HuH-7 (cell line): ENCODE measurements at regions not wholly inside any gene's neighbourhood (a gene's known extent, or its start where the extent isn't known, plus 50 kb on each side); places are given as distances from the start of the nearest gene placed in this dataset.
A peak's percentile ranks its signal among the peaks of the same experiment; 100 is the strongest.

Experiments
- DNase-seq: peaks from one replicate; pipeline ENCODE4 v3.0.0; 2011; ENCODE audit warnings: low spot score

DNA sequence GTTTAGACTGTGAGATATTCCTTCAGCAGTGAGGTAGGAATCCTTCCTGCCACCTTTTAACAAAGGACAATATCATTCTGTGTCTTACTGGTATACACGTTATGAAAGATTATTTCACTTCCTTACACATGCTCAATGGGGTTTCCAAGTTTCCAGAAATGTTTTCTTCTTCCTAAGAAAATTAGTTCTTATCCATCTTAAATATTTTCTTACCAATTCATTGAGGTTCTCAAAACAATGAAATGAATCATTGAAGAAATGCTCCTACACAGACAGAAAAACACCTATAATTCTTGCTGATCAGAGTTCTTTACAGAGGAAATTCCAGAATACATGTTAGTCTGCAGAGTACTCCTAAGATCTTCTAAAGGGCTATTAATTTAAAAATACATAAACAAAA is 51.4 kb upstream of the SEC61G start:
- no peak for DNase-seq

DNA sequence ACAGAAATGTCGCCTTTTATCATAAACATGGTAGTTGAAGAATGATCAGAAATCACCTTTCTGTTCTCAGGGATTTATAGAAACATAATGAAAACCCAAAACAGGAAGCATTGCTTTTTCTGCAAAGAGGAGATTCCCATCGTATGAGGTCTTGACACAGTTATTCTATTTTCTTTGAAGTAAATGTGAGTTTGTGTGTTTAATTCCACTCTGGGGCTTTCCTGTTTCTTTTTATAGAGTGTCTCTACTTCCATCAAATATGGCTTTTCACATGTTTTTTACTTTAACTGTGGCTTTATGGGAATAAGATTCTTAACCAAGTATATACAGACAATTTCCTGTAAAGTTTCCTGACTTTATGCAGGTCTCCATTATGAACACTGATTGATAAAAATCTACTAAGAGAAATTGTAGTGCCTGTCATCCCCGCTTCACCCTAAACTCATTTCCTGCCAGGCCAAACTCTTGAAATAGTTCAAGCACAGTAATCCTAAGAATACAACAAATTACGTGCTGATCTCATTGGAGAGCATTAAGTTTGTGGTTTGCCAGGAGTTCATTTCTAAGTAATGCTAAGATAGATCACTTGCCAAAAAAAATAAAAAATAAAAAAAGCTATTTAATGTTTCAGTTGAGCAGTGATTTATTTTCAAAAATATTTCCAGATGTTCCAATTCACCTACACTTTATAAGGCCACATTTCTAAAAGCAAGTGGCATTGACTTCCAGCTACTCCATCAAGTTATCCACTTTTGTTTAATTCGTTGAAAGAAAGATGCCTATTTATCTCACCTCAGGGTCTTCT is 52.2 kb upstream of the SEC61G start:
- no peak for DNase-seq

DNA sequence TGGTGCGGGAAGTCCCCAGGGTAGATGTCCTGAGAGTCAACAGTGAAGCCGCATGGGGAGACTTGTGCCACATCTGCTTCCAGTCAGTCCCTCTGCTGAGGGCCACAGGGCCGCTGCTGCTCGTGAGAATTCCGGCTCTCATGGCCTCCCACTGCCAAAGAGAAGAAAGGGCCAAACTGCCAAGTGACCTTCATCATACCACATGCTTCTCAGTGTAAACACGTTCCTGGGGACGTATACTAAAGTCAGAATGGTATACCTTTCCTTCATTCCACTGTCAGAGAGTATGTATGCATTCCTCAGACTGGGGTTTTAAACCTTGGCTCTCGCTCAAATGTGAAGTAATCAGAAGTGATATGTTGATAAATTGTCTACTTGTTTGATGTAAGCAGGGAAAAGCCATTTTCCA is 52.8 kb upstream of the SEC61G start:
- DNase-seq: no peak

DNA sequence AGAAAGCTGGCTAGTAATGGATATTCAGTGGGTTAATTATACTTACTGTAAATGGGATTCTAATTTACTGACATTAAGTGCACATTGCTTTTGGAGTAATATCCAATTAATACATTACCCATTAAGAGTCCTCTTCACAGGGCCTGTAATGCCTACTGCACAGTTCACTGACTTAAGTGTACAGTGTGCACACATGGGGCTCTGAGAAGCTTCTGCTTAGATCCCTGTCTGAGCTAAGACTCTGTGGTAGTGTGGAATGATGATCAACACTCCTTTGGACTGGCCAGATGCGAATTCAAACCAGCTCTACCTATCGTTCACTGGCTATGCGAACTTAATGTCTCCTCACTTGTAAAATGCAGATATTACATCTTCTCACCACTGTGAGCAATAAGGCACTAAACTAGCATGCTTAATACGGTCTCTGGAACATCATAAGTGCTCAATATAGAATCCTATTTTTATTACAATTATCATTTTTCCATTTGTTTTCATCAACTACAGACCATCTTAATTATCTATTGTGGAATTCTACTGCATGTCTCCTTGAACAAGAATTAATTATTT is 53.8 kb upstream of the SEC61G start:
- DNase-seq: no peak

DNA sequence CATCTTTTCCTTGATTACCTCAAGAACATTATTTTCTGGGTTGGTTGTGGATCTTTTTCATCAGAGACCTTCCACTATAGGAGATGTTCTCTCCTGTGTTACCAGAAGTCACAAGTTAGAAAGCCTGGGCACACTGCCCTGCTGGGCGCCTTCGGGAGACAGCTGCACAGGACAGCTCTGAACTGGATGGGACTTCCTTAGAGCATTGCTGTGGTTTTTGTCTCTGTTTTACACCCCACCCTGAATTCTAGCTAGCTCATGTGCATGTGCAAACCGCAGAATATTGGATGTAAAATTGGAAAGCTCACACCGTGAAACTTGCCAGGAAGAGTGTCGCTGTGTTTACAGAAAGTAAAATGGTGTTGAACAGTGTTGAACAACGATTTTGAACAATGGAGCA is 54.4 kb upstream of the SEC61G start:
- DNase-seq: no peak

DNA sequence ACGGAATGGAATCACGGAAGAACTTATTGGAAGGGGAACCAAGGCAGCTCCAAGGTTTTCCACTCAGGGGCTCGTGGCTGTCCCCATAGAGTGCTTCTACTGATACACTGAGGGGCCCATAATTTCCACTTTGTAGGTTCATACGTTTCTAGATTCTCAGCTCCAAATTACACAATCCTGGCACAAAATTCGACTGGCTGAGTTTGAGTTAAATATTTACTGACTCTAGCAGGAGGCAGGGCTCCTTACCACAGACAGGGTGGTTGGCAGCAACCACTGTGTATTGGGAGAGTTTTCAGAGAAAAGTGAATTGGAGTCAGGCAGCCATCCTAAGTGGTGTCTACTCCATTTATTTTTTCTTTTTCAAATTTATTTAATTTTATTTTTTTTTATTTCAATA is 55.4 kb upstream of the SEC61G start:
- DNase-seq: no peak

DNA sequence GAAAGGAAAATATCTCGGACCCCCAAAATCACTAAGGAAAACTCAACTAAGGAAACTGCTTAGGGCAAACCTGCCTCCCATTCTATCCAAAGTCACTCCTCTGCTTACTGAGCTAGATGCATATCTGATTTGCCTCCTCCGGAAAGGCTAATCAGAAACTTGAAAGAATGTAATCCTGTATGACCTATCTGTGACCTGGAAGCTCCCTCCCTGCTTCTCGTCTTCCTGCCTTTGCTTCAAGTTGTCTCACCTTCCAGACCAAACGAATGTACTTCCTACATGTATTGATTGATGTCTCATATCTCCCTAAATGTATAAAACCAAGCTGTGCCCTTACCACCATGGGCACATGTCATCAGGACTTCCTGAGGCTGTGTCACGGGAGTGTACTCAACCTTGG is 58.1 kb upstream of the SEC61G start:
- DNase-seq: no peak

DNA sequence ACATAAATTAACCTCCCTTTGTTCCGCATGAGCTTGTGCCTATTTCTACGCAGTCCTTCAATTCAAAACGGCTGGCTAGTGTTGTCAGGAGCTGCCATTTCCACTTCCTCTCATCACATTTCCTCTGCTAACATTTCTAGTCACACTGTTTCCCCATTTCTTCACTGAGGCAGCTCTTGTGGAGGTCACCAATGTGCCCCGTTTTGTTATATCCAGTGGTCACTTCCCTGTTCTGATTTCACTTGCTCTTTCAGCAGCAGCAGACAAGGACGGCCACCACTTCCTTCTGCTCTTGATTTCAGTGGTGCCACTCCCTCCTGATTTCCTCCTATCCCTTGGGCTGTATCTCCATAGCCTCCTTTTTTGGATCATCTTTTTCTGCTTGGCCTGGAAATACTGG is 64.8 kb upstream of the SEC61G start:
- DNase-seq: no peak

DNA sequence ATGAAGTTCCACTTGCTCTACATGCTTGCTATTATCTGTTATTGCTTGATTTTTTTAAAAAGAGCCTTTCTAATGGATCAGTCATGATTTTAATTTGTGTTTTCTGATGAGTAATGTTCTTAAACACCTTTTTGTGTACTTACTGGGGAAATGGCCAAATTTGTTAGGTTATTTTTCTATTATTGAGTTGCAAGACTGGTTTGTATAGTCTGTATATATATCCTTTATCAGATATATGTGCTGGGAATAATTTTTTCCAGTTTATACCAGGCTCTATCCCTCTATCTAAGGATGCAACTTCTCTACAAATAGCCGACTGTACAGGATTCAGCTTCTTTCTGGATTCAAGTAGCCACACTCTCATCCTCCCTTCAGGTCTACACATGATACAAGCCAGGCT is 65.6 kb upstream of the SEC61G start:
- no peak for DNase-seq

DNA sequence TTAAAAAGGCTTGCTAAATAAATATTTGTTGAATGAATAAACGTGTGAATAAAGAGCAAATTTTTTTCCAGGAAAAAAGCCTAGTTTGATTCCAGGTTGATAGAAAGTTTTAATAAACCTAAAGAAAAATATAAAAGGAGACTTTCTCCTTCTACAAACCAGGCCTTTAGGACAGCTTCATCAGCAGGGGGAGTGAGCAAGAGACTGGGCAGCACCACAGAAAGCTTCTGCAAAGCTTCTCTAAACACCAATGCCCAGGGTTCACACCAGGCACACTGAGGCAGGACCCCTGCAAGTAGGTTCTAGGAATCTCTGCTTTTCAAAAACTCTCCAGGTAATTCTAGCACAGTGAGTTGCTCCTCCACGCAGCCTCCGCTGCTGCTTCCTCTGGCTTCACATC is 66.4 kb upstream of the SEC61G start:
- no peak for DNase-seq

DNA sequence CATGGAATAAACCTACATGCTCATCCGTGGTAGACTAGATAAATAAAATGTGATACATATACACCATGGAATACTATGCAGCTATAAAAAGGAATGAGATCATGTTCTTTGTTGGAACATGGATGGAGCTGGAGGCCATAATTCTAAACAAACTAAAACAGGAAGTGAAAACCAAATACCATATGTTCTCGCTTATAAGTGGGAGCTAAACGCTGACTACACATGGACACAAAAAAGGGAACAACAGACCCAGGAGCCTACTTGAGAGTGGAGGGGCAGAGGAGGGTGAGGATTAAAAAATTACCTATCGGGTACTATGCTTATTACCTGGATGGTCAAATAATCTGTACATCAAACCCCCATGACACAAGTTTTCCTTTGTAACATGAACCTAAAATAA is 68.7 kb upstream of the SEC61G start:
- DNase-seq: no peak

DNA sequence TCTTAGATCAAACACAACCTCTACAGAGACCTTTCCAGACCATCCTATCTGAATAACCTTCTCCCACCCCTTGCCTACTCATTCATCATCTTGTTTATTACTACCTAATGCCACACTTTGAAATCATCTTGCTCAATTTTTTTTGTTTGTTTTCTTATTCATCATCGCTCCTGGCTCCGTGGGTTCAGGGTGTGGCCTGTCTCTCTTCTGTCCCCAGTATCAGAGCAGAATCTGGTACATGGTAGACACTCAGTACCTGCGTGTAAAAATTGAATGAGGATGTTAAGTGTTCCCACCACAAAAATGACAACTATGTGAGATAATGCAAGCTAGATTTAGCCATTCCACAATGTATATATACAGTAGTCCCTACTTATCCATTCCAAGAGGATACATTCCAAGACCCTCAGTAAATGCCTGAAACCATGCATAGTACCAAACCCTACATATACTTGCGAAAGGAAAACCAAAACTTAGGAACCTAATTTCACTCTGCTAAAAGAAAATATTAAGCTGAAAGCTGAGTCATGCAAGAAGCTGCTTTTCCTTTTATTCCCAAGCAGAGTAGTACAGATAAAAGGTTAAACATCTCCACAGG is 72.1 kb upstream of the SEC61G start:
- DNase-seq: no peak

DNA sequence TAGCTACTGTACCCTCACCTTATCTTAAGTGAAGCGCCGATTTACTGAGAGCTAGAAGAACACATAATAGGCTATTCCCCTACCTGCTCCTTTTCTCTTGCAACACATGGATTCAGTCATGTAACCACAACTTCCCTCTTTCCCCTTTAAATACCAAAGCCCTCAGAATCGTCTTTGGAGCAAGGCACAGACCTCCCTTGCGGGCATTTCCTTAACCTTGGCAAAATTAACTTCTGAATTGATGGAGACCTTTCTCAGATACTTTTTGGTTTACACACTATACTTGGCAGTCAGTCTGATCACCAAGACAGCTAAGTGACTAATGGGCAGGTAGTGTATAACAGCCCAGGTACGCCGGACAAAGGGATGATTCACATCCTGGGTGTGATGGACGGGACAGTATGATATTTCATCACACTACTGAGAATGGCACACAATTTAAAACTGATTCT is 72.7 kb upstream of the SEC61G start:
- no peak for DNase-seq

DNA sequence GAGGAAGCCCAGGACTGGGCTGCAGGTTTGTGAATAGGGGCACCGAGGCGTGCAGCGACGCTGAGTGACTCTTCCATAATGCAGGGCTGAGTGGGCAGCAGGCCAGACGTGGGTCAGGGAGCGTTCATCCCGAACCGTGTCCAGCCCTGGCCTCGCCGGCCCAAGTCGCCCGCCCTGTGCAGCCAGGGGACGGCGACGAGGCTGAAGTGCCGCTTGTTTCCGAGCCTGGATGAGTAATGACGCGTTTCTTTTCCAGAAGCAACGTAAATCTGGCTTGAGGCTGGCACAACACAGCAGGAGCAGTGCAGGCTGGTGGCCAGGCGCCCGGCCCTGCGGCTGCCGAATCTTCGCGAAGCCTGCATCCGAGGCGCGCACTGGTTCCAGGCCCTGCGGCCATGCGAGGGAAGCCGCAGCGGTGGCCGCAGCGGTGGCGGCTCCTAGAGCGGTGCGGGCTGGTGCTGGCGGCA is 74.0 kb upstream of the SEC61G start:
- no peak for DNase-seq

DNA sequence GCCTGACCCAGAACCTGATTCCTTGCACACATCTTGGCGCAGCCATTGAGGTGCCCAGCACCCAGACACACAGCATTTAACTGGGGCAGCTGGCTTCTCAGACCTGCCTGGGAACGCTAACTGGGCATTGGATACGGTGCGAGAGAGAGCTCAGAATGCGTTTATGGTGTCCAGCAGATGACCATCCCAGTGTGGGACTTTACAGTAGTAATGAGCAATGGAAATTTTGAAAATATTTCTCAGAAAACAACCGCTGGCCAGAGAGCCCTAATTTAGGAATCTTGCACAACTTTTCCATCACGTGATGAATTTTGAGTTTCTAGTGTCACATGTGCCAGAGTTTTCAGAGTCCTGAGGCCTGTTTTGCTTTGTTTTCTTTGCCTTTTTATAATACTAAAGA is 78.2 kb upstream of the SEC61G start:
- no peak for DNase-seq

DNA sequence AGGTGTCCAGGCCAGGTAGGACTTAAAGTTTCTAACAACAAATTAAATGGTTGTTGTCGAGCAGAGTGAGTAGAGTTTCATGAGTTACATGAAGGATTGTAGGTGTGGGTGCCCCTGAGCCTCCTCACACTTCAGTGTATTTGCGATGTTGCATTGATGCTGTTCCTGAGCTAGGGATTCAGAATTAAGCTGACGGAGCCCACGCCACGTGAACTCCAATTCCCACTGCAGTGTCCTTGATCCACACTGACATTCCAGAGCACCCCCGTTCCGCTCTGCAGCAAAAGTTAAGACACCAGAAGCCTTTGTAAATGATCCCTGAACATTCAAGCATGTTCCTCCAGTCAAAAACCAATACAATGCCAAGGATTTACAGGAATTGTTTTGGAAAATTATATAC is 78.8 kb upstream of the SEC61G start:
- no peak for DNase-seq

DNA sequence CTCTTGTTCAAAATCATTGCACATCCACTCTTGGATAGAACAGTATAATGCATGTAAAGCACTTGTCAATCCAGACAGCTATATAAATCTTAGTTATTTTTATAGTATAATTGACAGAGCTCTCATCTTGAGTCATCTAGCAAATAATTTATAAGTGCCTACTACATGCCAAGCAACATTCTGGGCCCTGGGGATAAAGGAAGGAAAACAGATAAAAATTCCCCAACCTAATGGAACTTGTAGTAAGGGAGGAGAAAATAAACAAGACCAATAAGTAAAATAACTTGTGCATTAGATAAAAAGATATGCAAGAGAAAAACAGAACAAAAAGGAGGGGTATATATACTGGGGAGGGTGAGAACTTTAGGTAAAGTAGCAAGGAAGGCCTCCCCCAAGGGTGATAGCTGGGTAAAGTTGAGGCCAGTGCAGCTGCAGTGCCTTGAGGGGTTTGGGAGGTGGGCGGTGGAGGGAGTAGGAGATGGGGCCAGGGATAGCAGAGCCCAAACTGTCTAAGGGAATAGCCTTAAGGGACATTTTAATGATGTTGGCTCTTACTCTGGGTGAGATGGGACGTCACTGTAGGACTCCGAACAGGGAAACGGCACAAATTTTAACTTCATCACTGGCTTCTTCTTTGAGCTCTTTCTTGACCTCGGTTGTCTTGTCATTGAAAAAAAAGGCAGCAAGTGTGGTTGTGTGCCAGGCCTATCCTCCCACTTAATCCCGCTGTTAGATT is 79.3 kb upstream of the SEC61G start:
- DNase-seq: no peak

DNA sequence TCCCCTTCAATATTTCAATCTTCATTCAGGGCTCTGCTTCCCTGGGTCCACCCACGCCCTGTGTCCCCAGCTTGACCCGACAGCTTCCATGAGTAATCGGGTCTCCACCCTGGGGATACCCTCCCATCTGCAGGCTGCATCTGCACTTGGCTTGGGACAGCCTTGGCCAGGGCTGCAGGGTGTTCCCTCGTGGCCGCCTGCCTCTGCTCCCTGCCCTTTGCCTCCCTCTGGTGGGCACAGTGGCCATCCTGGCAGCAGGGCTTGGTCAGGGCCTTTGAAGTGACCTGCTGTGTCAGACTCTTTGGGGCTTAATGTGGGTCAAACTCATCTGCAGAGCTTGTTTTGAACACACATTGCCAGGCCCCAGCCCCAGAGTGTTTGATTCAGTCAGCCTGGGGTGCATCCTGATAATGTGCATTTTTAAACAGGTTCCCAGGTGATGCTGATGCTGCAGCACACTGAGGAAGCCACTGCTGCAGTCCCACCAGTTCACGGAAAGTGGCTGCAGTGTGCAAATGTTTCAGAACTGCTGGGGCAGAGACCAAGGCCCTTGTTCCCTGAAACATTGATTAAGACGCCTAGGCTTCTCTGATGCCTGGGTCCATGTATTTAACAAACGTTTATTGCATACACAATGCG is 80.7 kb upstream of the SEC61G start:
- peak; percentile 69 for DNase-seq

DNA sequence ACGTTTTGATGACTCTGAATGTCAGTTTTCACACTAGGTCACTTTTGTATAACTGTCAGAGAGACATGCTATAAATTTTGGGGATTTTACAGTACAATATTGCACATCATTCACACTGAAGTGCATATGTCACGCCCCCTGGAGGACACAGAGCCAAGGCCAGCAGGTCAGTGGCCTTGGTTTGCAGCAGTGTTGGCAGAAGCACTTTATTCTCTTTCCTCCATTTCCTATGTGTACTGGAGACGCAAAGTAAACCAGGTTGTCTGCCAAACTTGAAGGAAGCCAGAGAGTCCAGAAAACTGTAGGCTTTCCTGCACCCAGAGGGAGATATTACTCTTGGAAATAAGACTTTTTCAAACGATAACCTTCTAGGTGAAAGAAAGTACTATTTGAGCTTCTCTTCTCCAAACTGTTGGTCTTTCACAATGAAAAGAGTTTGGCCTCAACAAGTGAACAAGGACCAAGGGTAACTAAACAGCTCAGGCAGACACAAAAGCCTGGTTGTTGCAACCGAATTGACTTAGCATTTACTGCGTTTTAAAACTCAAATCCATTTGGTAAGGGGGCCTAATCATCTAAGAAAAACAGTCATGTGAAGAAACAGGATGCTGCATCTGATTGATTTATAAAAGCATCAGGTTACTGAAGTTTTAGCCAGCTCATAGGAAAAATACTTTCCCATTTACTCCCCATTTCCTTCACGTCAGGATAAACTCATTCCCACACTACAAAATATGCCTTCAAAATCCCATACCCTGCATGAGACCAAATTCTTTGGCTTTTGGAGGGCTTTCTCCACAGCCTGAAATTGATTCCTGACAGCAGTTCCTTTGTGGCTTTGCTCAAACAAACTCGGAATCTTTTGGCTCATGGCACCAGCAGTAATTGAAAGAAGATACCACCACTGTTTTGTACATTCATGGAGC is 83.0 kb upstream of the SEC61G start:
- DNase-seq: peak; percentile 55

DNA sequence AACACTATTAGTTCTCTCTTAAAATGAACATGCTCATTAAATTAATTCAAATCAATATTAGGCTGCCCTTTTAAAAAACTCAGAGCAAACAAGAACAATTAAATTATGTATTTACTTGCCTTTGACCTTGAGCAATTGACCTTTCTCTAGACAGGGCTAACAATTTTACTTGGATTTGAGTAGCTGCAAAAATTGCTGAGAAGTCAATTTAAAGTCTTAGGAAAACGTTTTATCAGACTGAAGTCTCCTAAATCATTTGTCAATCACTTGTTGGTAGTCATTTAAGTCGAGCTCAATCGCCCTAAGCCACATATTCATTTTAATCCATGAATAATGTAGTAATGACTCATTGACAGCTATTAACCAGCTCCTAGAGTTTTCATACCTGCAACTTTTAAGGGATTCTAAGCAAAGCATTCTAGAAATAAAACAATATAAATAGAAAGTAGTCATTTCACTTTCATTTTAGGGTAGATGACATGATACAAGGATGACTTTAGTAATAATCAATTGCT is 84.9 kb upstream of the SEC61G start:
- no peak for DNase-seq

DNA sequence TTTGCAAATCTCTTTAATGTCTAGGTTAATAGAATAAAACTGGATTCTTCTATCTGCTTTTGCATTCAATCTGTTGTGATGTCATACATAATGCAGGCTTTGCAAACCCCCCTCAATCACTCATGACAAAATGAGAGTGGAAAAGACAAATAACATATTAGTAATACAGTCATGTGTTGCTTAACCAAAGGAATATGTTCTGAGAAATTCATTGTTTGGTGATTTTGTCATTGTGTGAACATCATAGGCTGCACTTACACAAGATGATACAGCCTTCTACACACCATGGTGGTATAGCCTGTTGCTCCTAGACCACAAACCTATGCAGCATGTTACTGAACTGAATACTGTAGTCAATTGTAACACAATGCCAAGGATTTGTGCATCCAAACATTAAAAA is 87.3 kb upstream of the SEC61G start:
- no peak for DNase-seq
